ENCODE measurements at regions not wholly inside any gene's neighbourhood (a gene's known extent, or its start where the extent isn't known, plus 50 kb on each side); places are given as distances from the start of the nearest gene placed in this dataset.

DNA sequence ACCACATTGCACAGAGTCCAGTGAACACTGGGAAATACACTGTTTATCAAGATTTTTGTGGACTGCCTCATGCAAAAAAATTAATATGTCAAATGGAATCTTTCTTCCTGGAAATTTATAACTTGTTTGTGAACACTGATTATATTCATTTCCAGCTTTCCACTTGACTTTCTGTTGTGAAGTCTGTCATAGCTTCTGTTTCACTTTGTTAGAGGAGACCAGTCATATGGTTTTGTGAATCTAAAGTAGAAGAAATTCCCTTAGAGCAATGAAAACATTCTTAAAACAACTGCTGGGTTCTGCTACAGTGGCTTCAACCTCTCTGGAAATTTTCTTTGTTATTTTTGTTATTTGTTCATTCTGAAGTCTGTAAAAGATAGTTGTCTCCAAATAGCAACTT lies 349.5 kb upstream of the NFE2L3 start:
- Histone ChIP-seq H3K9me2 (ENCODE audit: insufficient read depth, low read length) (no peaks in the 10 kb centered on the region), H3K4me1 (ENCODE audit: insufficient read depth, low read length, poor library complexity, severe bottlenecking) (no peaks in the 10 kb centered on the region), H4K20me1 (ENCODE audit: insufficient read depth, low read length) (no peaks in the 10 kb centered on the region), H3K4me3 (ENCODE audit: low read depth, low read length, poor library complexity, severe bottlenecking) (no peak overlapping the region), H3K36me3 (ENCODE audit: insufficient read depth, low read length) (no peaks in the 10 kb centered on the region), H2AFZ (ENCODE audit: low read length) (no peak overlapping the region), H3K27ac (ENCODE audit: low read depth, low read length, poor library complexity, severe bottlenecking) (no peak overlapping the region), H3K4me2 (ENCODE audit: low read length) (no peak overlapping the region), H3K79me2 (ENCODE audit: insufficient read depth, low read depth, low read length) (no peaks in the 10 kb centered on the region), H3K9me3 (ENCODE audit: low read length) (no peaks in the 10 kb centered on the region; the same call in 1 of the 2 replicates)
- no peak for TF ChIP-seq EZH2phosphoT487 (IDR thresholded peaks at IDR 0.05; ENCODE audit: borderline replicate concordance, low read depth, low read length)
- TF ChIP-seq, protein P1, sequence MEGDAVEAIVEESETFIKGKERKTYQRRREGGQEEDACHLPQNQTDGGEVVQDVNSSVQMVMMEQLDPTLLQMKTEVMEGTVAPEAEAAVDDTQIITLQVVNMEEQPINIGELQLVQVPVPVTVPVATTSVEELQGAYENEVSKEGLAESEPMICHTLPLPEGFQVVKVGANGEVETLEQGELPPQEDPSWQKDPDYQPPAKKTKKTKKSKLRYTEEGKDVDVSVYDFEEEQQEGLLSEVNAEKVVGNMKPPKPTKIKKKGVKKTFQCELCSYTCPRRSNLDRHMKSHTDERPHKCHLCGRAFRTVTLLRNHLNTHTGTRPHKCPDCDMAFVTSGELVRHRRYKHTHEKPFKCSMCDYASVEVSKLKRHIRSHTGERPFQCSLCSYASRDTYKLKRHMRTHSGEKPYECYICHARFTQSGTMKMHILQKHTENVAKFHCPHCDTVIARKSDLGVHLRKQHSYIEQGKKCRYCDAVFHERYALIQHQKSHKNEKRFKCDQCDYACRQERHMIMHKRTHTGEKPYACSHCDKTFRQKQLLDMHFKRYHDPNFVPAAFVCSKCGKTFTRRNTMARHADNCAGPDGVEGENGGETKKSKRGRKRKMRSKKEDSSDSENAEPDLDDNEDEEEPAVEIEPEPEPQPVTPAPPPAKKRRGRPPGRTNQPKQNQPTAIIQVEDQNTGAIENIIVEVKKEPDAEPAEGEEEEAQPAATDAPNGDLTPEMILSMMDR (conservative IDR thresholded peaks at IDR 0.05; ENCODE audit: low read length): no peak
- DNase-seq (ENCODE audit: low spot score): no peak
- ChIA-PET CTCF (ENCODE audit: unreplicated experiment) (no interaction called here), POLR2A (no interaction called here)
- intact Hi-C loops (cut with micrococcal nuclease; ENCODE audit: unreplicated experiment): no loop called here
- BruUV-seq (replicated peaks): no TSS peak

GRCh38 chr7:25803117-25803887 lies 348.7 kb upstream of the NFE2L3 start:
- Histone ChIP-seq H2AFZ (ENCODE audit: low read length) (no peak overlapping the region), H3K9me2 (ENCODE audit: insufficient read depth, low read length) (no peaks in the 10 kb centered on the region), H4K20me1 (ENCODE audit: insufficient read depth, low read length) (no peaks in the 10 kb centered on the region), H3K4me2 (ENCODE audit: low read length) (no peak overlapping the region), H3K79me2 (ENCODE audit: insufficient read depth, low read depth, low read length) (no peaks in the 10 kb centered on the region), H3K36me3 (ENCODE audit: insufficient read depth, low read length) (no peaks in the 10 kb centered on the region), H3K4me3 (ENCODE audit: low read depth, low read length, poor library complexity, severe bottlenecking) (no peak overlapping the region), H3K9me3 (ENCODE audit: low read length) (no peaks in the 10 kb centered on the region; the same call in 1 of the 2 replicates), H3K4me1 (ENCODE audit: insufficient read depth, low read length, poor library complexity, severe bottlenecking) (no peaks in the 10 kb centered on the region), H3K27ac (ENCODE audit: low read depth, low read length, poor library complexity, severe bottlenecking) (no peak overlapping the region)
- ChIA-PET POLR2A (no interaction called here), CTCF (ENCODE audit: unreplicated experiment) (no interaction called here)
- intact Hi-C loops (cut with micrococcal nuclease; ENCODE audit: unreplicated experiment): no loop called here
- no peak for DNase-seq (ENCODE audit: low spot score)
- TF ChIP-seq, protein P1 (conservative IDR thresholded peaks at IDR 0.05; ENCODE audit: low read length): no peak
- no peak for TF ChIP-seq EZH2phosphoT487 (IDR thresholded peaks at IDR 0.05; ENCODE audit: borderline replicate concordance, low read depth, low read length)
- no TSS peak for BruUV-seq (replicated peaks)

DNA sequence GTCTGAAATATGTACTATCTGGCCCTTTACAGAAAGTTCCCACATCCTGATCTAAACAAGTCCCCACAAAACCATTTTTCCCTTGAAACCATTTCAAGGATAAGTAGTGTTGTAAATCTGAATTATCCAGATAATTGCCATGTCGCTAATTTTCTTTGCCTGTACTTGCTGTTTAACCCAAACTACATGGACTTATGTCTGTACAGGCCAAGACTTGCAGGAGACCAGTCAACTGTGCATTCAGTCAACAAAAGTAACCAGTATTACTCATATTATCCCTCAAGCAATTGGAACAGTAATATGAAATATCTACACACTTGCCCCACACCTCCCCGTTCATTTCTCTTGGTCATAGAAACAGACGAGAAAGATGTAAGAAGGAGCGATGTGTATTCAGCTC lies 347.8 kb upstream of the NFE2L3 start:
- Histone ChIP-seq H3K36me3 (ENCODE audit: insufficient read depth, low read length) (no peaks in the 10 kb centered on the region), H3K9me2 (ENCODE audit: insufficient read depth, low read length) (no peaks in the 10 kb centered on the region), H3K4me2 (ENCODE audit: low read length) (no peak overlapping the region), H3K4me1 (ENCODE audit: insufficient read depth, low read length, poor library complexity, severe bottlenecking) (no peaks in the 10 kb centered on the region), H3K27ac (ENCODE audit: low read depth, low read length, poor library complexity, severe bottlenecking) (no peak overlapping the region), H2AFZ (ENCODE audit: low read length) (no peak overlapping the region), H3K9me3 (ENCODE audit: low read length) (no peaks in the 10 kb centered on the region; the same call in 1 of the 2 replicates), H3K79me2 (ENCODE audit: insufficient read depth, low read depth, low read length) (no peaks in the 10 kb centered on the region), H3K4me3 (ENCODE audit: low read depth, low read length, poor library complexity, severe bottlenecking) (no peak overlapping the region), H4K20me1 (ENCODE audit: insufficient read depth, low read length) (no peaks in the 10 kb centered on the region)
- ChIA-PET POLR2A (no interaction called here), CTCF (ENCODE audit: unreplicated experiment) (no interaction called here)
- BruUV-seq (replicated peaks): no TSS peak
- no peak for DNase-seq (ENCODE audit: low spot score)
- TF ChIP-seq, protein P1 (conservative IDR thresholded peaks at IDR 0.05; ENCODE audit: low read length): no peak
- no peak for TF ChIP-seq EZH2phosphoT487 (IDR thresholded peaks at IDR 0.05; ENCODE audit: borderline replicate concordance, low read depth, low read length)
- intact Hi-C loops (cut with micrococcal nuclease; ENCODE audit: unreplicated experiment): no loop called here

Data from OCI-LY7 (cell line).